SKM-1 treated with dmso at 0.1 percent for 144 hours (cell line): ENCODE measurements at regions not wholly inside any gene's neighbourhood (a gene's known extent, or its start where the extent isn't known, plus 50 kb on each side); places are given as distances from the start of the nearest gene placed in this dataset.

Experiments
- DNase-seq: peaks from one replicate; lab custom pipeline; 2025; ENCODE audit not compliant: unreplicated experiment; lab: John Stamatoyannopoulos, UW

DNA sequence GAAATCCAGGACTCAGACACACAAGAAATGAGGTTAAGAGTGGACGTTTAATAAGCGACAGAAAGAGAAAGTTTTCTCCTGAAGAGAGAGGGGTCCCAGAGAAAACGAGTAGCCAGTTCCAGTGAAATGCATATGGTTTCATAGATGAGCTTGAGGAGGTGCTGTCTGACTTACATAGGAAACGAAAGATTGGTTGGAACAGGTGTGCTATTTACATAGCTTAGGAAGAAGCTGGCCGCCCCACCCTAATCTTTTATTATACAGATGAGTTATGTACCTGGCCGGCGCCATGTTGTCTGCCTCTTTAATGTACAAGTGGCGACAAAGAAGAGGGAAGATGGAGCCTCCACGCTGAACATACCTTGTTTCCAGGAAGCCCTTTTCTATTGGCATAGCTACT, 223.0 kb downstream of the SLC6A15 start:
- no peak for DNase-seq

DNA sequence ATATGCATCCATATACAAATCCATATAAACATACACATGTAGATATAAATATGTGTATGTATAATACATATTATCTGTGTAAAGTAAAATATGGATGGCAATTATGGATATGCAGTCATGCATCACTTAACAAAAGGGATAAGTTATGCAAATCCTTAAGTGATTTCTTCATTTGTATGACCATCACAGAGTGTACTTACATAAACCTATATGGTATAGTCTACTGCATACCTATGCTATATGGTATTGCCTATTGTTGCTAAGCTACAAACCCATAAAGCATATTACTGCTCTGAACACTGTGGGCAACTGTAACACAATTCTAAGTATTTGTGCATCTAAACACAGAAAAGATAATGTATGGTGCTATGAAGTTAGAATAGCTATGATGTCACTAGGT, 227.2 kb downstream of the SLC6A15 start:
- DNase-seq, result no peak

DNA sequence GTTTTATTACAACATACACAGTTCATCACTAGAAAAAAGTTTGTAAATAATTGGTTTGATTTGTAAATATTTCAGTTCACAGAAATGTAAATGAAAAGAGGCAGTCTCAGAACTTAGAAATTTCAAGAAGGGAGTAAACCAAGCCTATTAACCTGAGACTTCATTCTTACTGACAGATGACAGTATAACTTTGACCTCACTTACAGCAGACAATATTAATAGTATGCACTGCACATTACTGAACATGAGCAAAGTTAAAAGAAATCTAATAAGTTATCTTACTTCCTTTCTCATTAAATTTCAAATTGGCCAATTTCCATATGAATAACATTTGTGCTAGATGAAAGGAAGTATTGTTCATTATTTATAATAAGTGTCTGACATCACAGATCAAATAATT, 235.8 kb downstream of the SLC6A15 start:
- DNase-seq, result no peak

DNA sequence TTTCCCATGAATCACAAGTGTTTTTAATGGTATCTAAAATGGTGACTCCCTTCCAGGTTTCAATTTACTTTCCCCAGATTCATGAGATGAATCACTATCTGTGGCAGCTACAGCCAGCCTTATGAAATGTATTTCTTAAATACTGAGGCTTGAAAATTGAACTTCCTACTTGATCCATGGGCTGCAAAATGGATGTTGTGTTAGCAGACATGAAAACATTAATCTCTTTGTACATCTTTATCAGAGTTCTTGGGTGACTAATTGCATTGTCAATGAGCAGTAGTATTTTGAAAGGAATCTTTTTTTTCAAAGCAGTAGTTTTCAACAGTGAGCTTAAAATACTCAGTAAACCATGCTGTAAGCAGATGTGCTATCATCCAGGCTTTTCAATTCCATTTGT, 250.8 kb downstream of the SLC6A15 start:
- DNase-seq, result no peak

DNA sequence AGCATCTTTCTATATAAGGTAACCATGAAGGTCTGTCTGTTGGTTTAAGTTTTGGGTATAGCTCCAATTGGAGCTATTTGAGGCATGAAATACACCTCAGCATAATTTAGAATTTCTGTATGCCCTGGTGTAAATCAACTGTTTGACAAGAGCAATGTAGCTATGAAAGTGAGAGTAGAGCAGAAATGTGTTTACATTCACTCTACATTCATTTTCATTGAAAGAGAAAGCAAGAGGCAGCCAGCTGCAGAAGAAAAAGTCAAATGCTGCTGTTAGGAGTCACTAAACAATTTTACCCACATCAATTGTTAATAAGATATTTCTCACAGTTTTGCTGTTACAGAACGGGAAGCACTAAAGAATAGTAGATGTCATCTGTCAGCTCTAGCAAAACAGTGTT, 252.5 kb downstream of the SLC6A15 start:
- DNase-seq, result no peak

DNA sequence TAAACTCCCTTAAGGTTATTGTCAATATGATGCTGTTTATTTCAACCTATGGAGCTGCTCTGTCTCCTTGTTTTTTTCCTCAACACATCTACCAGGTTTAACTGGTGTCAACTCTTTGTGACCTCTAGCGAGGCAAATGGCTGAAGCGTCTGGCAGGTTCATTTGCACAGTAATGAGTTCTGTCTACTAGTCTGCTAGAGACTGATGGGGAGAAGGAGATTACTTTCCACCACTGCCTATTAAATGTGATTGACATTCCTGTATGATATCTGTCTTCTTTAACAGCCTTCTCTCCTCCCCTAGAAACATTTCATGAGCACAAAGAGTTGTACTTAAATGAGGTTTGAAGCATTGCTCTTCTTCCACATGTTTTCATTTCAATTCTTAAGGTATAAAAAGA, 253.7 kb downstream of the SLC6A15 start:
- DNase-seq, result no peak

DNA sequence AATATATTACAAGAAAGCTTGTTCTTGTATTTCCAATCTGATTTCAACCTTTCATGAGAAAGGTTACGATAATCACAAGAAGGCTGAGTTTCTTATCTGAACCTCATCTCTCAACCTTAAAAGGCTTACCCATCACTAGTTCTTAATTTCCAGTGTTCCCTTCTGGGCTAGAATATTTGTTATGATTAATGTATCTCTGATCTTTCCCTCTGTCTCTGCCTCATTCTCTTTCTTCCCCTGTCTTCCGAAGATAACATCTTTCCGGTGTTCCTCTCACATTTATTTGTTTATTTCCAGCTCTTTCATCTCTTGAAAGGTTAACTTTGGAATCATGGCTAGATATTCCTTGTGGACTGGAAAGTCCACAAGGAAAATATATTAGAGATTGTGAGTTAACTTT, 255.9 kb downstream of the SLC6A15 start:
- DNase-seq, result no peak

DNA sequence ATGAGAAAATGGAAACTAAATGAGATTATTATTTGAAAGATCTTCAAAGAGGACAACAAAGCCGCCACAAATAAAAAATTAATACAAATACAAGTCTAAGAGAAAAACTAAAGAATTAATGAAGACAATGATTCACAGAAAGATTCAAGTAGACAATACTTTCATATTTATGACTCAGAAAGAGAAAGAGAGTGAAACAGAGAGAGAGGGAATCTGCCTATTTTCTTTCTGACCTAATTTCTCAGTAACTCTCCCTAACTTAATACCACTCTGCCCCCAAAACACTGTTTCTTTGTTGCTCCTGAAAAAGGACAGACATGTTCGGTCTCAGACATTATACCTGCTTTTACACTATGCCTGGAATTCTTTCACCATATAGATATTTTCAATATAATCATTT, 259.1 kb downstream of the SLC6A15 start:
- no peak for DNase-seq

DNA sequence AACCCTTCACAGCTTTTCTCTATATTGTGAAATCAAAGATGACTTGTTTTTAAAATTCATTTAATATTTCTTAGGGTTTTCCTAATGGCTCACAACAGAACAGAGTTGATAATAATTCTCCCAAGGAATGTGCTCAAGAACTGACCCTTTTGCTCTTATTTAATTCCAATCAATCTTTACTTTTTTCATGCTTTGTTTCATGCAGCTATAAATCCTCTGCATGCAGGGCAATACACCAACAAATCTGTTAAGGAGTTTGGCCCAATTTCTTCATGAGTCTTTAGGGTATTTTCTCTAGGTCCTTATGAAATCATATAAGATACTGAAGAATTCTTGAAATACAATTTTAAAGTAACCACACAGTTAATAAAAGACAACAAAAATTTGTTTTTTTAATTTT, 264.2 kb downstream of the SLC6A15 start:
- no peak for DNase-seq

DNA sequence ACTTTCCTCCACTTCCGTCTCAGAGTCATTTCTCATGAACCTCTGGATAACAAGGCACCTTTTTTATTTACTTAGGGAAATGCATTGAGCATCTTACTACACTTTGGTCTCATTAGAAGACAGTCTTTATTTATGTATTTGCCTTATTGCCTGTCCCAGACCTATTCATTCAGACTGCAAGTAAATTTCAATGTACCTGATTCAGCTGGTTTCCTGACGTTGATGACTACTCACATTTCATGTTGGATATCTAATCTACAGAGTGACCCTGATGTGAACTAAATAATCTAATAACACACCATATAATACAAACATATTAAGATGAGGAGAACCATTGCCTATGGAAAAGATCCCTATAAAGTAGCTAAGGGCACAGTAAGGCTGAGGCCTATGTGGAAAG, 267.7 kb downstream of the SLC6A15 start:
- no peak for DNase-seq

DNA sequence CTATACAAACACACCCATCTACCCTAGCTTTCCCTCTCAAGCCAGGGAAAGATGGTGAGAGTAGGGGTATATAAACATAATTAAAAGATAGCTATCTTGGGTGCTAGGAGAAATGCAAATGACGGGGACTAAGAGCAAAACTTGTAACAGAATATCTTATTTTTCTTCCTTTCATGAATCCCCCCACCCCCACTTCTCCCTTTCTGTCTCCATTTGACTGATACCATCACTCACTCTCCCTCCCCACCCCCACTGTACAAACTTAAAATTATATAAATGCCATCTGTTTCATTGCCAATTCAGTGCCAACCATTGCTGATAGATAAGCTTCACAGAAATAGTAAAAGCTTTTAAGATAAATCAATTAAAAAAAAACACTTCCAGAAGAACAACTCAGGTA, 268.6 kb downstream of the SLC6A15 start:
- DNase-seq, result no peak

DNA sequence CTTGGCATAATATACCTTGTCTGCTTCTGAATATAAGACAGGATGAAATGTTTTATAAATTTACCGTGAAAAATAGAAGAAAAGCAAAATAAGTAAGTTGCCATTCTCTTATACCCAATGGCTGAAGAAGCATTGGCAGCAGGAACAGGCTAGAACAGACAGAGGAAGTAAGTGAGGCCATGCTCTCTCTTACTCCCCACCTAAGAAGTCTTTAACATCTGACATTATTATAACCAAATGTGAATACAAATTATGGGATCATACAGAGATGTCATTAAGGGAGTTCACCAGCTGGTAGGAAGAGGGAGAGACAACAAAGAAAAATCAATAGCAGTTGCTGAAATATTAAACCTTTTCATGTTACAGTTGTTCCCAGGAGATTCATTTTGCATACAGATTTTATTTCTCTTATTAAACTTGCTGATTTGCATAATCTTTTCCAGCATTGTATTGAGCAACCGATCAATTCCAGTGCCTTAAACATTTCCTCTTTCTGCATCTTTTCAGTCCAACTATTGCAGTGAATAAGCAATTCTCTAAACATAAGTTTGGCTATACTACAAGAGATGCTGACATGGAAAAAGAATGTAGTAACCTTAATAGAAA, 270.6 kb downstream of the SLC6A15 start:
- no peak for DNase-seq

DNA sequence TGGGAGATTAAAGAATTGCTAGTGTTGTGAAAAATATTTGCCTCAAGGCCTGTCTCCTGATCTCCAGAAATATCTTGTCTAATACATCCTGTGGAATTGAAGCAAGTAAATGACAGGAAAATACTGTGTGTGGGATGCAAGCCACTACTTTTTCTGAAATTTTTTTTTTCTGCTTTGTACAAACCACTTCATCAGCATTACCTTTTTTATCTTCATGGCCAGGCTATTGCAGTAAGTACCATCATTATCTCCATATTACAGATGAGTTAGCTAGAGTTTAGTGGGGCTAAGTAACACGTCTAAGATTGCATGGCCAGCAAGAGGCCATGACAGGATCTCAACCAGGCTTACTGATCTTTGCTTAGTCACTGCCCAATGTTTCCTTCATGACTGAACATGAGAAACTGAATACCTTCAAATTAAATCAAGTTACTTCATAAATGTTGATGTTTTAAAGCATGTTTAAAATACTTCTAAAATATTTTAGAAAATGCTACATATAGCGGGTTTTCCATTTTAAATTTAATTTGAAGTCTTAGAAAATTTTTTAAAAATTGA, 273.7 kb downstream of the SLC6A15 start:
- no peak for DNase-seq

DNA sequence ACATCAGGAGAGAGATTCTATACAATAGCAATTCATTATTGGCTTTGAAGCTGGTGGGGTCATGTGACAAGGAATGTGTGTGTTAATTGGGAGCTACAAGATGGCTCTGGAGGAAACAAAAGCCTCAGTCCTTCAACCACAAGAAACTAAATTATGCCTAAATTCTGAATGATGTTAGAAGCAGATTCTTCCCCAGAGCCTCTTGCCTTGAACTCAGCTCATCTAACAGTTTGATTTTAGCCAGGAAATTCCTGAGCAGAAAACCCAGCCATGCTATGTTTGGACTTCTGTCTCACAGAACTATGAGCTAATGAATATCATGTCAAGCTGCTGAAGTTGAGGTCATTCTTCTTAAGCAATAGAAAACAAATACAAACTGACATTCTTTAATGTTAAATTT, 274.7 kb downstream of the SLC6A15 start:
- no peak for DNase-seq

DNA sequence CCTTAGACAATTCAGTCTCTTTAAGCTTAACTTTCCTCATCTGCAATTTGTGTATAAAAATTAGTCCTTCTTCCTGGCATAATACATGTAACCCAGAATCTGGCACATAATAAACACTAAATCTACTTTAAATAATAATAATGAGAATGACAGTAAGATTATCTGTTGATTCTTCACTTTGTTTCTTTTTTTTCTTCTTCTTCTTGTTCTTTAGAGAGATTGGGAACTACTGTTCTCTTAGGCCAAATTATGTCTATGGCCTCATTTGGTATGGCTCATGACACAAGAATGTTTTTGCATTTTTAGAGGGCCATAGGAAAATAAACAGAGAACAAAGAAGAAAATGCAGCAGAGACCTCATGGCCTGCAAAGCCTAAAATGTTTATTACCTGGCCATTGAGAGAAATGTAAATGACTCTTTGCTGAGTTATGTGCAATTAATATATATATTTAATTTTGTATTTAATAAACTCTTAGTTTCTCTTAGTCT, 275.8 kb downstream of the SLC6A15 start:
- DNase-seq, result no peak

DNA sequence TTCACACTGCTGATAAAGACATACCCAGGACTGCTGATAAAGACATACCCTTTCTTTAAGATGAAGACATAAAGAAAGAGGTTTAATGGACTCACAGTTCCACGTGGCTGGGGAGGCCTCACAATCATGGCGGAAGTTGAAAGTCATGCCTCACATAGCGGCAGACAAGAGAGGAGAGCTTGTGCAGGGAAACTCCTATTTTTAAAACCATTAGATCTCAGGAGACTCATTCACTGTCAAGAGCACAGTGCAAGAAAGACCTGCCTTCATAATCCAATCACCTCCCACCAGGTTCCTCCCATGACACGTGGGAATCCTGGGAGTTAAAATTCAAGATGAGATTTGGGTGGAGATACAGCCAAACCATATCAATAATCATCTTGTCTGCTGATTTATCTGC, 278.1 kb downstream of the SLC6A15 start:
- DNase-seq, result no peak

DNA sequence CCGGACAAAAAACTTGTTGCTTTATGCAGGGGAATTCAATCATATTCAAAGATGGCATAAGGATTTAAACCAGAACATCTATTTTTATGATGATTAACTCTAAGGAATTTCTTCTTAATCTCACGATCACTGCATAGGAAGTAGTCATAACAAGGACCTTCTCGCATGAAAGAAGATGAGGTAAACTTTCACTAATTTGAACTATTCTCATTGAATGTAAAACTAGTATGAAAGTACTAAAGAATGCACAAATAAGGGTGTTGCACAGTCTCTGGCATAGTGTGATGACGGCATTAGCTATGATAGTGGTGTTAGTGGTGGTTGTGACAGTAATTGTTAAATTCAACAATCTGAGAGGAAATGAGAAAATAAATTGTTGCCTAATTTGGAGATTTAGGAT, 280.0 kb downstream of the SLC6A15 start:
- no peak for DNase-seq

DNA sequence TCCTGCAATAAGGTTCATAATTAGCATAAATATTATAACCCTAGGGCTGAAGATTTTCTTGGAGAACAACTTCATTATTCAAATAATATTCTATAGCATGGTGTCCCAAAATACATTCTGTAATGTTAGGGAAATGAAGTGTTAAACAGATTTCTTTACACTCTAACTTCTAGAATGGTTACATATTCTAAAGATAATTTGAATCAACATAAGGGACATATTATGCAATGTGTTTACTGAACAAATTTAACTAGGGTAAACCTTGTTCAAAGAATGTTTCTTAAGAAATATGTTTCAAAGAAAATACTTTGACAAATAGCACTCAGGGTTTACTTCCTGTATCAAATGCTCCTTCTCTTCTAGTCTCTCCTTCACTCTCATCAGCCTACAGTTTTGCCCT, 281.6 kb downstream of the SLC6A15 start:
- DNase-seq, result no peak

DNA sequence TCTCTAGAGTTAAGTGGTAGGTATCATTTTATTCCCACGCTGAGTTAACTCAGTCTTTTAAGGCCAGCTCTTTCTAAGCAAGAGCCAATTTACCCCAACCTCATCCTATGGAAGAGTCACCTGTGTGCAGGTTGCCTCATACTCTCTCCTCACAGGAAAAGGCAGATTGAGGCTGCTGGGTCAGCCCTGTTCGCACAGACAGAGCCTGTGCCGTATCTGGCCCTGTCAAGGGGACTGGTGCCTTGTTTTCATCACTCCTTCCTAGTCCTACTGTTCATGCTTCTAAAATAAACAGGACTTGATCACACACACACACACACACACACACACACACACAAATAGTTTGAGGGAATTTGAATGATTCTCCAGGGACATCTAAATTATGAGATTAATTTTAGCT, 285.0 kb downstream of the SLC6A15 start:
- no peak for DNase-seq

DNA sequence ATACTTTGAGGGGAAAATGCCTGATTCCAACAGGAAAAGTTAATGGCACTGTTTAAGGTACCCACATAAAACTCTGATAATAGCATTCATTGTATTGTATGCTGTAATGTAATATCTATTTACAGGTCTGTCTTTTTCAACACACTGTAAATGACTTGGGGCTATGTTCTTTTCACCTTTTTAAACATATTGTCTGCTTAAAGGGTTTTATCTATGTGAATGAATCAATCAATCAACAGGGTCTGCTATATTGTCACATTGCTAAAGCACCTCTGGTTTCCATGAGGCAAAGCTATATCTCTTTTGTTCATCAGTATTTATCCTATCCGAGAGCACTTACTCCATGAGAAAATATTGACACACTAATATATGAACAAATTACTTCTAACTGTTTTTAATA, 288.0 kb downstream of the SLC6A15 start:
- no peak for DNase-seq

DNA sequence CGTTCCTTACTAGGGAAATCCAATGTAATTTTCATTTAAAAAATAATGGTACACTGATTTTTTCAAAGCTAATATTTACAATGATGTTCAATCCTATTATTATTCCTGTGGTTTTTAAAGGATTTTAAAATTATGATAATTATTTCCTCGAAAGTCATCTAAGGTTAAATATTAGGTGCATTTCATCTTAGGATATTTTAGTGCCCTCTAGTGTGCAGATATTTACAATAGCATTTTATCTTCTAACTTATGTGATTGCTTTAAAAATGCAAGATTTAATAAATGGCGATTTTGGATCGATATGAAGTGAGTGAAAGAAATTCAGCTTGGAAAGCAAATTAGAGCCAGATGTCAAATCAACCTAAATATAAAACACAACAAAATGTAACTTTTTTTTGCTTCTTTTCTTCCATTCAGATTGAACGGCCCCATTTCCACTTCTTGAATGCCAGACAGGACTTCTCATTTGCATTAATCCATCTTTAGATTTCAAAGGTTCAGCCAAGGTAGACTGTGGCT, 293.5 kb downstream of the SLC6A15 start:
- DNase-seq, result no peak

DNA sequence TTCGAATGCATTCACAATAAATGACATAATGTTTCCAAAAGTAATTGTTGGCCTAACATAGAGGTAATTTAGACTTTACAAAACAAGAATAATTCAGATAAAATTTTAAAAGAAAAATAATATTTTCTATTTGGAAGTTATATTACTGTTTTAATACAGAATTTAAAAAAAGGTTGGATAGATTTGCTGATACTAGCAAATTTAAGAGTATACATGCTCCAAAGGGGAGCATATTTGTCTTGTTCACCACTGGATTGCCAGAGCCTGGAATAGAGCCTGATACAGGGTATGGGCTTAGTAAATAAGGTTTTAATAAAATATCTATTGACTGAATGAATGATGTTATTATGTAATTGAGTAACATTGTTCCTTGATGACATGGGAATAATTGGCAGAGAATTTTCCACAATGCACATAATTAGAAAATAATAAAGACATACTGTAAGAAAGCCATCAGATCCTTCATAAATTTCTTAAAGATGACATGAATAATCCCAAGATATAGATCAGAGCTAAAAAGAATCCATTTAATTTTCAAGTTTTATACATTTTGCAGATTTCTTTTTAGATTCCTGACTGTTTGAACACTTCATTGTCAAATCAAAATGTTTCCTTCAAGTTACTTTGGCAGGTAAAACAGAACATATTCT, 305.3 kb downstream of the SLC6A15 start:
- no peak for DNase-seq

DNA sequence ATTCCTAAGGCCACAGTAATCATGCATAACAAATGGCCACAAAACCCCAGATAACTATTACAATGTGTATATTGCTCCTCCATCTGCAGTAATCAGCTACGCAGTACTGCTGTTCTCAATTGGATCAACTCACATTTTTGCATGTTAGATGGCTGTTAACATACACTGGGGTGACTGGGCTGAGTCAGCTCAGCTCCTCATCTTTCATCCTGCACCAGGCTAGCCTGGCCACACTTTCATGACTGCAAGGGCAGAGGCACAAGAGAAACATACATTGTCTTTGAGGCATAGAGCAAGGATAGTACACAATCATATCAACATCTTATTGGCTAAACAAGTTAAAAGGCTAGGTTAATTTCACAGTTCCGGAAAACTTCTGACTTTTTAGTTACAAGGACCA, 306.6 kb downstream of the SLC6A15 start:
- no peak for DNase-seq
